ENCODE measurements at regions not wholly inside any gene's neighbourhood (a gene's known extent, or its start where the extent isn't known, plus 50 kb on each side); places are given as distances from the start of the nearest gene placed in this dataset.

GRCh38 chr22:48018346-48018745, 1255.9 kb downstream of the TBC1D22A start:
- DNase-seq (ENCODE audit: low spot score): no peak

- DNase-seq (ENCODE audit: low spot score): no peak
These were observed 1253.3 kb downstream of the TBC1D22A start for GRCh38 chr22:48015701-48016100.

GRCh38 chr22:48004936-48005335, 1242.5 kb downstream of the TBC1D22A start:
- DNase-seq (ENCODE audit: low spot score): no peak

GRCh38 chr22:48004038-48004437, 1241.6 kb downstream of the TBC1D22A start:
- DNase-seq (ENCODE audit: low spot score): no peak

- no peak for DNase-seq (ENCODE audit: low spot score)
These were observed 1238.7 kb downstream of the TBC1D22A start for GRCh38 chr22:48001101-48001500.

- no peak for DNase-seq (ENCODE audit: low spot score)
These were observed 1235.2 kb downstream of the TBC1D22A start for GRCh38 chr22:47997612-47998011.

GRCh38 chr22:47997052-47997590, 1234.7 kb downstream of the TBC1D22A start:
- DNase-seq (ENCODE audit: low spot score): no peak

GRCh38 chr22:47996446-47996857, 1234.0 kb downstream of the TBC1D22A start:
- DNase-seq (ENCODE audit: low spot score): no peak

GRCh38 chr22:47995718-47996117, 1233.3 kb downstream of the TBC1D22A start:
- DNase-seq (ENCODE audit: low spot score): no peak

- no peak for DNase-seq (ENCODE audit: low spot score)
These were observed 1232.8 kb downstream of the TBC1D22A start for GRCh38 chr22:47995264-47995627.

- no peak for DNase-seq (ENCODE audit: low spot score)
These were observed 1232.3 kb downstream of the TBC1D22A start for GRCh38 chr22:47994601-47995263.

- no peak for DNase-seq (ENCODE audit: low spot score)
These were observed 1231.6 kb downstream of the TBC1D22A start for GRCh38 chr22:47994045-47994444.

GRCh38 chr22:47990481-47990880, 1228.0 kb downstream of the TBC1D22A start:
- no peak for DNase-seq (ENCODE audit: low spot score)

GRCh38 chr22:47987885-47988515, 1225.5 kb downstream of the TBC1D22A start:
- no peak for DNase-seq (ENCODE audit: low spot score)

- DNase-seq (ENCODE audit: low spot score): no peak
These were observed 1213.8 kb downstream of the TBC1D22A start for GRCh38 chr22:47976219-47976618.

- no peak for DNase-seq (ENCODE audit: low spot score)
These were observed 1205.4 kb downstream of the TBC1D22A start for GRCh38 chr22:47967831-47968230.

- DNase-seq (ENCODE audit: low spot score): no peak
These were observed 1203.9 kb downstream of the TBC1D22A start for GRCh38 chr22:47966316-47966715.

- DNase-seq (ENCODE audit: low spot score): no peak
These were observed 1203.4 kb downstream of the TBC1D22A start for GRCh38 chr22:47965896-47966295.

GRCh38 chr22:47965066-47965465, 1202.6 kb downstream of the TBC1D22A start:
- no peak for DNase-seq (ENCODE audit: low spot score)

GRCh38 chr22:47963660-47964059, 1201.2 kb downstream of the TBC1D22A start:
- DNase-seq (ENCODE audit: low spot score): no peak

- no peak for DNase-seq (ENCODE audit: low spot score)
These were observed 1195.2 kb downstream of the TBC1D22A start for GRCh38 chr22:47957649-47958048.

GRCh38 chr22:47954107-47954506, 1191.7 kb downstream of the TBC1D22A start:
- no peak for DNase-seq (ENCODE audit: low spot score)

- no peak for DNase-seq (ENCODE audit: low spot score)
These were observed 1182.5 kb downstream of the TBC1D22A start for GRCh38 chr22:47944941-47945340.

Data from HT-29 (cell line).